ENCODE measurements at regions not wholly inside any gene's neighbourhood (a gene's known extent, or its start where the extent isn't known, plus 50 kb on each side); places are given as distances from the start of the nearest gene placed in this dataset.

- TF ChIP-seq CTCF (IDR thresholded peaks at IDR 0.05) (no peak), POLR2A (IDR thresholded peaks at IDR 0.05) (no peak)
These were observed 1118.3 kb upstream of the ADGRL3 start for GRCh38 chr4:60081839-60082238.

All from upper lobe of left lung (tissue), 4 donors.